Stimulated activated CD4-positive, alpha-beta T cell treated with anti-CD3 and anti-CD28 coated beads, Interleukin-12 subunit alpha, Interleukin-12 subunit beta, amount 100 ng/mL, for 4 hours (primary cell): ENCODE measurements at regions not wholly inside any gene's neighbourhood (a gene's known extent, or its start where the extent isn't known, plus 50 kb on each side); places are given as distances from the start of the nearest gene placed in this dataset.
A peak's percentile ranks its signal among the peaks of the same experiment; 100 is the strongest.

Experiments used
- DNase-seq: peaks from one replicate; pipeline ENCODE4 v3.0.0-alpha.2; 2020

- no peak for DNase-seq
Observed at GRCh38 chrX:20463296-20464075, 196.8 kb upstream of the RPS6KA3 start.

GRCh38 chrX:20461576-20461975 is 194.9 kb upstream of the RPS6KA3 start:
- DNase-seq: no peak

- DNase-seq: no peak
Observed at GRCh38 chrX:20461002-20461401, 194.3 kb upstream of the RPS6KA3 start.

GRCh38 chrX:20459410-20460350 is 193.0 kb upstream of the RPS6KA3 start:
- DNase-seq: no peak

- DNase-seq: no peak
Observed at GRCh38 chrX:20456971-20457370, 190.3 kb upstream of the RPS6KA3 start.

GRCh38 chrX:20455001-20455400 is 188.3 kb upstream of the RPS6KA3 start:
- no peak for DNase-seq

- no peak for DNase-seq
Observed at GRCh38 chrX:20454117-20454516, 187.4 kb upstream of the RPS6KA3 start.

- no peak for DNase-seq
Observed at GRCh38 chrX:20452487-20452886, 185.8 kb upstream of the RPS6KA3 start.

- no peak for DNase-seq
Observed at GRCh38 chrX:20451929-20452328, 185.2 kb upstream of the RPS6KA3 start.

- DNase-seq: no peak
Observed at GRCh38 chrX:20445109-20445508, 178.4 kb upstream of the RPS6KA3 start.

- DNase-seq: peak; percentile 76
Observed at GRCh38 chrX:20442597-20442996, 175.9 kb upstream of the RPS6KA3 start.

- DNase-seq: no peak
Observed at GRCh38 chrX:20441123-20441522, 174.4 kb upstream of the RPS6KA3 start.

- no peak for DNase-seq
Observed at GRCh38 chrX:20438871-20439526, 172.3 kb upstream of the RPS6KA3 start.

GRCh38 chrX:20437683-20438082 is 171.0 kb upstream of the RPS6KA3 start:
- no peak for DNase-seq

- no peak for DNase-seq
Observed at GRCh38 chrX:20435913-20436312, 169.2 kb upstream of the RPS6KA3 start.

- DNase-seq: no peak
Observed at GRCh38 chrX:20434986-20435385, 168.3 kb upstream of the RPS6KA3 start.

GRCh38 chrX:20433388-20433775 is 166.7 kb upstream of the RPS6KA3 start:
- no peak for DNase-seq

GRCh38 chrX:20432746-20433387 is 166.2 kb upstream of the RPS6KA3 start:
- DNase-seq: no peak

GRCh38 chrX:20432048-20432447 is 165.3 kb upstream of the RPS6KA3 start:
- DNase-seq: no peak

GRCh38 chrX:20431486-20431885 is 164.8 kb upstream of the RPS6KA3 start:
- no peak for DNase-seq

GRCh38 chrX:20427173-20427770 is 160.6 kb upstream of the RPS6KA3 start:
- DNase-seq: no peak

- DNase-seq: no peak
Observed at GRCh38 chrX:20421697-20422096, 155.0 kb upstream of the RPS6KA3 start.

GRCh38 chrX:20421275-20421674 is 154.6 kb upstream of the RPS6KA3 start:
- DNase-seq: no peak
